Activated naive CD8-positive, alpha-beta T cell treated with anti-CD3 and anti-CD28 coated beads, Interleukin-2, amount 10 ng/mL, durations not matched to agents 7 days and 5 days (primary cell): ENCODE measurements at regions not wholly inside any gene's neighbourhood (a gene's known extent, or its start where the extent isn't known, plus 50 kb on each side); places are given as distances from the start of the nearest gene placed in this dataset.

ENCODE experiments used
- ATAC-seq: fragments of 150-1000 bp; cut with Tn5 transposase; one replicate; pipeline ENCODE4 v1.10.0; 2021; ENCODE audit warnings: low read depth, moderate library complexity
- POLR2A ChIA-PET: fragments of 350-600 bp; sonication (Branson Sonifier 250); formaldehyde crosslinking; loops from one replicate; lab custom pipeline; 2021; ENCODE audit warnings: antibody characterized with exemption; lab: Charles Lee
- DNase-seq: peaks from one replicate; pipeline ENCODE4 v3.0.0; 2021
- H3K27ac Mint-ChIP-seq: one replicate; pipeline ENCODE4 v1.8.0; 2022; ENCODE audit warnings: mild to moderate bottlenecking, mixed read lengths
- H3K27me3 Mint-ChIP-seq: one replicate; pipeline ENCODE4 v1.8.0; 2022; ENCODE audit warnings: mild to moderate bottlenecking, moderate library complexity, mixed read lengths
- H3K36me3 Mint-ChIP-seq: one replicate; pipeline ENCODE4 v1.8.0; 2021; ENCODE audit warnings: mild to moderate bottlenecking, mixed read lengths
- H3K4me1 Mint-ChIP-seq: one replicate; pipeline ENCODE4 v1.8.0; 2021; ENCODE audit warnings: mixed read lengths
- H3K4me3 Mint-ChIP-seq: one replicate; pipeline ENCODE4 v1.8.0; 2022; ENCODE audit warnings: mild to moderate bottlenecking, moderate library complexity, mixed read lengths
- H3K9me3 Mint-ChIP-seq: one replicate; pipeline ENCODE4 v1.8.0; 2021; ENCODE audit warnings: mixed read lengths

DNA sequence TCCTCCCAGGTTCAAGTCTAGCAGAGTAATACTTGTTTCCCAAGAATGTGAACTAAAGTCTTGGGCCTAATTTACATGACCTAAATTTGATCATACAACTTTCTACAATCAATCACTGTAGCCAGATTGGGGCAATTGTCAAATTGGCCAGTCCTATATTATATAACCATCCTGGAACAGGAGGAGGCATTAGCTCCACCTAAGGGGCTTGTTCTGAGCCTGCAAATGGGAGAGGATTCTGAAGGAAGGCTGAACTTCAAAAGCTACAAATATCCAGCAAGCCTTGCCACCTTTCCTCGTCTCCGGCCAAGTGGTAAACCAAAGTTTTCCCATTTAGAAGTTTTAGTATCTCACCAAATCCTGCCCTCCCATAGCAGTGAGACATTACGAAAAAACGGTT, 1289.6 kb upstream of the TENM3 start:
- H3K36me3 Mint-ChIP-seq, result no peaks in the 10 kb centered on the region
- no peak overlapping the region for H3K27ac Mint-ChIP-seq
- no peak overlapping the region for H3K4me3 Mint-ChIP-seq
- no peaks in the 10 kb centered on the region for H3K4me1 Mint-ChIP-seq
- ATAC-seq (no peak), DNase-seq (no peak)
- POLR2A ChIA-PET, result no interaction called here
- H3K27me3 Mint-ChIP-seq, result no peaks in the 10 kb centered on the region
- no peaks in the 10 kb centered on the region for H3K9me3 Mint-ChIP-seq

DNA sequence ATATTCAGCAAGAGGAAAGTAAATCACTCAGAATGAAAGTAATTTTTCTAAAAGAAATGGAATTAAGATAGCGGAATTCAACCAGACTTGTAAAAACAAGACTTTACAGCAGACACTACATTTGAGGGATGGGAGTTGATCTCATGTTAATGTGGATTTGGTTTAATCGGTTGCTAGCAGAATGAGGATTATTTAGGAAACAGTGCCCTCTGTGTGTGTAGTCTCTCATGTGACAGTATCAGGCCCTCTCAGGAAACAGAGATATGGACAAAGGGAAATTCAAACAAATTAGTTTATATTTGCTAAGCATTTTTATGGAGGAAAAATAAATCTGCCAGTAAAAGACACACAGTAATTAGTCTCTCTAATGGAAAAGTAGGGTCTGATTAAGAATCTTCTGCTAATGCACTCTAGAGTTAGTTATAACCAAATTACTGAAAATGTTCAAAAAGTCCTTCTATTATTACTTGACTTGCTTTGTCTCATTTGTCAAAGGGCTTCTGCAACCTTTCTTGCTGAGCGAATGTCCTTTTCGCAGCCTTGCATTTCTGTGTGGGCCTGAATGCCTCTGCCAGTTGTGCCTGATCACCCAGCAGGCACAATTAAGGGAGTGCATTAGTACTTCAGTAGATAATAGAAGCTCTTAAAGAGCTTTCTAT, 1282.3 kb upstream of the TENM3 start:
- no peaks in the 10 kb centered on the region for H3K4me1 Mint-ChIP-seq
- no peaks in the 10 kb centered on the region for H3K27me3 Mint-ChIP-seq
- H3K27ac Mint-ChIP-seq, result no peak overlapping the region
- H3K36me3 Mint-ChIP-seq, result no peaks in the 10 kb centered on the region
- no peak for DNase-seq
- peaks cover 1% of the 10 kb centered on the region for H3K9me3 Mint-ChIP-seq
- no peak overlapping the region for H3K4me3 Mint-ChIP-seq
- no peak for ATAC-seq
- POLR2A ChIA-PET, result no interaction called here

DNA sequence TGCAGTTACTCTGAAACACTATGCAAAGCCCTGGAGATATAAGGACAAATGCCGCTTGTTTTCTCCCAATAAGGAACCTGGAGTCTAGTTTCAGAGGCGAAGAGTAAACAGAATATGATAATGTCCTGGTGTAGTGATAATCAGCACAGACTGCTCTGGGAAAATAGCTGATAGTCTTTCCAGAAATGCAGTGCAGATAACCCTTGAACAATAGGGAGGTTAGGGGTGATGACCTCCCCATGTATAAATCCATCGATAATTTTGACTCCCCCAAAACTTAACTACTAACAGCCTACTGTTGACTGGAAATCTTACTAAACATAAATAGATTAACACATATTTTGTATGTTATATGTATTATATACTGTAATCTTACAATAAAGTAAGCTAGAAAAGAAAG, 1280.9 kb upstream of the TENM3 start:
- POLR2A ChIA-PET, result no interaction called here

DNA sequence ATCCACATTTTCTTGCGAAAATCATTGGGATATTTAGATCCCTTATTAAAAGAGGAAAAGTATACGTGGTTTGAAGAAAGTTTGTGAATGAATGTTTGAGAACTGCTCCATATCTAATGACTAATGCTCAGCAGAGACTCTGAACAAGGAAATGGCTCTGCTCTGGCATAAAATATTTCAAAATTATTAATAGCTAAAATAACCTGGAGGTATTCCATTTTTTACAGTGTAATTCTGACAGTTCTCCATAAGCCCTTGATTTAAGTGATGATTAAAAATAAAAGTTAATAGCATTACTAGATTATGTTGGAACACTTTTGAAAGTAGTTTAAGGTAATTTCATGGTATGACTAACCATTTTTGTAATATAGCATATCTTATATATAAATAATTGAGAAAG, 1276.9 kb upstream of the TENM3 start:
- no peak for ATAC-seq
- no peak for DNase-seq
- POLR2A ChIA-PET, result no interaction called here
- peaks cover 4% of the 10 kb centered on the region for H3K9me3 Mint-ChIP-seq
- no peaks in the 10 kb centered on the region for H3K27me3 Mint-ChIP-seq
- H3K36me3 Mint-ChIP-seq, result no peaks in the 10 kb centered on the region
- H3K4me3 Mint-ChIP-seq, result no peak overlapping the region
- no peak overlapping the region for H3K27ac Mint-ChIP-seq
- no peaks in the 10 kb centered on the region for H3K4me1 Mint-ChIP-seq

More for the DNA sequence above, 1280.9 kb upstream of the TENM3 start:
- no peak overlapping the region for H3K4me3 Mint-ChIP-seq
- H3K4me1 Mint-ChIP-seq, result no peaks in the 10 kb centered on the region
- ATAC-seq, result no peak
- H3K27me3 Mint-ChIP-seq, result no peaks in the 10 kb centered on the region
- DNase-seq, result no peak
- no peak overlapping the region for H3K27ac Mint-ChIP-seq
- no peaks in the 10 kb centered on the region for H3K36me3 Mint-ChIP-seq
- H3K9me3 Mint-ChIP-seq, result peaks cover 1% of the 10 kb centered on the region

DNA sequence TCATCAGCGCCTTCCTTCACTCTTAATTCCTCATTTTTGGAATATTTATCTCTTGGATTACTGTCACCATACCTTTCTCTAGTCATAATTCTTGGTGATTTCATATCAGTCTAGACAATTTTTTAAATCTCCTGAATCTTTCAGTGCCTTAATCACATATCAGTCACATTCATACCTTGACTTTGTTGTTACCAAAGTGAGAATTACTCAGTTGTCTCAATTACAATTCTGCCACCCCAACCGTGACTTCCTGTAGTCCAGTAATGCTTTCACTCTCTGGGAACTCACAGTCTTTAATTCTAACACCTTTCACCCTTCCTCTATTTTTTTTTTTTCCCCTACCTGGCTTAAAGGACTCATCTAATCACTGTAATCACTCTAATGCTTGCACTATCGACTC, 1275.3 kb upstream of the TENM3 start:
- no peak for DNase-seq
- no peak for ATAC-seq
- Mint-ChIP-seq H3K4me3 (no peak overlapping the region), H3K4me1 (no peaks in the 10 kb centered on the region), H3K9me3 (peaks cover 3% of the 10 kb centered on the region), H3K36me3 (no peaks in the 10 kb centered on the region), H3K27ac (no peak overlapping the region), H3K27me3 (no peaks in the 10 kb centered on the region)
- POLR2A ChIA-PET, result no interaction called here

DNA sequence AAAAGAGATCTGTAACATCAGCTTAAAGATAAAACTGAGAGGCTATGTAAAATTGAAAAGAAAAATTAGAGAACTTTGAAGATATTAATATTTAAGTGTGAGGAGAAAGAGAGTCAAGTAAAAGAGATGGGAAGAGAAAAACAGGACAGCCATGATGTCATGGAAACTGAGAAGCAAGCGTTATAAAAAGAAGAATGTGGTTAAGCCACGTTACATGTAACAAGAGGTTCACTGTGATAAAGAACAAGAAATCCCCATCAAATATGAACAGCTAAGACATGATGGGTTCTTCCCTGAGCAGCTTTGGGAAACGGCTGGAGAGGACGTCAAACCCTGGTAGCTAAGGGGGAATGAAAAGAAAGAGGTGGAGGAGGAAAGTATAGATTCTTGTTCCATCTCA, 1269.3 kb upstream of the TENM3 start:
- Mint-ChIP-seq H3K4me1 (no peaks in the 10 kb centered on the region), H3K4me3 (no peak overlapping the region), H3K9me3 (peaks cover 1% of the 10 kb centered on the region), H3K27me3 (no peaks in the 10 kb centered on the region), H3K27ac (no peak overlapping the region), H3K36me3 (no peaks in the 10 kb centered on the region)
- ATAC-seq (no peak), DNase-seq (no peak)
- POLR2A ChIA-PET, result no interaction called here

DNA sequence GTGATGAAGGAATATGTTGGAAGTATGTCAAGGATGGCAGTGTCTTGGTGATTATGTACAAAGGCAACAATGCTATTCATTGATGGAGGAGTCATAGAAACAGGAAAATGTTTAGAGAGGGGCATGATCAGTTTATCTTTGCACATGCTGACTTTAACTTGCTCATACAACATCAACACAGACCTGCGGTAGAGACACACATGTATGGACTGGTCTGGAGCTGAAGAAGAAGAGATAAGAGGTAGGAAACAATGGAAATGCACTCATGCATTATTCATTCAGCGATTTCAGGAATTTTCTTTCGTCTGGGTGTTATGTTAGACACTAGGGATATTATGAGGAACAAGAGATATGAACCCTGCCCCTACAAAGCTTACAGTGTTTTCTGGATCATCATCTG, 1252.3 kb upstream of the TENM3 start:
- ATAC-seq (no peak), DNase-seq (no peak)
- Mint-ChIP-seq H3K27me3 (no peaks in the 10 kb centered on the region), H3K9me3 (no peaks in the 10 kb centered on the region), H3K36me3 (no peaks in the 10 kb centered on the region), H3K27ac (no peak overlapping the region), H3K4me3 (no peak overlapping the region), H3K4me1 (no peaks in the 10 kb centered on the region)
- POLR2A ChIA-PET, result no interaction called here

DNA sequence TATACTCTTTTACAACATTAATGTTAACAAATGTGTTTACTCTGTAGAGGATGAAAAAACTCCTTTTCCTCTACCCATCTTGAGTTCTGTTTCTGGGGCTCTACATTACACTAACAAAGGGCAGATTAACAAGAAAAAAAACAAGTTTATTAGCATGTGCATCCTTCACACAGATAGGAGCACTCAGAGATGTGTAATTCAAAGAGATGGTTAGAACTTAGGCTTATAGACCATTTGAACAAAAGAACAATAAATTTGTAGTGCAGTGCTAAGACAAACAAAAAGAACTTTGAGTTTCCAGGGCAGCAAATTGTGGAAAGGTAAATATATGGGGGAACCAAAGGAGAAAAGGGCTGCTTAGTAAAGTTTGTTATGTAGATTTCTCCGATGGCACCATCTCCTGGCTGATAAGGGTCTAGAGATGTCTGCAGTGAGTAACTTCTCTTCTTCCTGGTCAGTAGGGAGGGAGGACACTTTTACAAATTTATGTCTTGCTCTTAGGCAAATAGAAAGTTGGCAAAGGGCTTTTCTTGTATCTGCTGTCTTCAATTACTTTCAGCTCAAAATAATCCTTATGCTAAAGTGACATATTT, 1249.9 kb upstream of the TENM3 start:
- POLR2A ChIA-PET, result no interaction called here
- Mint-ChIP-seq H3K9me3 (peaks cover 1% of the 10 kb centered on the region), H3K27ac (no peak overlapping the region), H3K36me3 (no peaks in the 10 kb centered on the region), H3K4me3 (no peak overlapping the region), H3K27me3 (no peaks in the 10 kb centered on the region), H3K4me1 (no peaks in the 10 kb centered on the region)
- no peak for ATAC-seq
- no peak for DNase-seq

DNA sequence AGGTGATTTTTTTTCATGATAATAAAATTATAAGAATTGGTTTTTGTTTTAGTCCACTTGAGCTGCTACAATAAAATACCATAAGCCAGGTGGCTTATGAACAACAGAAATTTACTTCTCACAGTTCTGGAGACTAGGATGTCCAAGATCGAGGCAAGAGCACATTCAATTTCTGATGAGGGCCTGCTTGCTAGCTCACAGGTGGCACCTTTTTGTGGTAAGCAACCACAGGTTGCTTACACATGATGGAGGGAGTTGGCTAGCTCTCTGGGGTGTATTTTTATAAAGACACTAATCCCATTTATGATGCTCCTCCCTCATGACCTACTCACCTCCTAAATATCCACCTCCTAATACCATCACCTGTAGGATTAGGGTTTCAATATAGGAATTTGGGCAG, 1248.5 kb upstream of the TENM3 start:
- no peak overlapping the region for H3K4me3 Mint-ChIP-seq
- peaks cover 1% of the 10 kb centered on the region for H3K9me3 Mint-ChIP-seq
- H3K27me3 Mint-ChIP-seq, result no peaks in the 10 kb centered on the region
- DNase-seq, result no peak
- no peaks in the 10 kb centered on the region for H3K36me3 Mint-ChIP-seq
- ATAC-seq, result no peak
- POLR2A ChIA-PET, result no interaction called here
- no peak overlapping the region for H3K27ac Mint-ChIP-seq
- H3K4me1 Mint-ChIP-seq, result no peaks in the 10 kb centered on the region

DNA sequence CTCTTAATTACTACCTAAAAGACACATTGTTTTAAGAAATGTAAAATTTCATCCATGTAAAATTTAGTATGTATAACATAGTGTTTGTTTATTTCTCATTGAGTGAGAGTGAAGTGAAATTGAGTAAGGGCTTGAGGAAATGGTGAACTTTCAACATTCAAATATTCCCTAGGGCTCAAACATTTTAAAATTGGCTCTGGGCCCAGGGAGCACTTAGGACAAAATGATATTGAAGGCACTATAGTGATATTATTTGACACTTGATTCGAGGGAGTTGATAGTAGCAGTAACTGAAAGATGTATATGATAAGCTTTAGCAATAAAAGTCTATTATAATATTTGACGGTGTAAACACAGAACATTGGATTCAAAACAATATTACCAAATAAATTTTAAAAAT, 1244.0 kb upstream of the TENM3 start:
- Mint-ChIP-seq H3K36me3 (no peaks in the 10 kb centered on the region), H3K4me3 (no peak overlapping the region), H3K4me1 (no peaks in the 10 kb centered on the region), H3K27ac (no peak overlapping the region), H3K27me3 (no peaks in the 10 kb centered on the region), H3K9me3 (peaks cover 3% of the 10 kb centered on the region)
- POLR2A ChIA-PET, result no interaction called here
- no peak for DNase-seq
- ATAC-seq, result no peak

DNA sequence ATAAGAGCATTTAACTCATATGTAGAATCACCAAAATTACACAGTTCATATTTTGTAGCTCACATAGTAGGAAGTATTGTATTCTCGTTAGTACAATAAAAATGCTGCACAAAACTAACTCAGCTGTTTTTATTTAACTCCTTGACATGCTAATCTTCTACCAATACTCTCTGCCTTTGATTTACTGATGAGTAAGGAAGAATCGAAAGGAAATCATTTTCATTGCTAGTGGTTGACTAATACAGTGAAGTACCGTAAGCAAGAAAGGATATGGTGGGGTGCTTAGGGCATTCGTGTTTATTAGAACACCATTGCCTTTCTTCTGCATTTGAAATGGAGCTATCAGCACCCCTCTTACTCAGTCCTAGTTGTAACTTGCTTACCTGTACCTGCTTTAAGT, 1239.1 kb upstream of the TENM3 start:
- no peak overlapping the region for H3K27ac Mint-ChIP-seq
- H3K4me1 Mint-ChIP-seq, result no peaks in the 10 kb centered on the region
- H3K36me3 Mint-ChIP-seq, result no peaks in the 10 kb centered on the region
- POLR2A ChIA-PET, result no interaction called here
- H3K9me3 Mint-ChIP-seq, result peaks cover 4% of the 10 kb centered on the region
- H3K27me3 Mint-ChIP-seq, result no peaks in the 10 kb centered on the region
- DNase-seq (no peak), ATAC-seq (no peak)
- H3K4me3 Mint-ChIP-seq, result no peak overlapping the region

DNA sequence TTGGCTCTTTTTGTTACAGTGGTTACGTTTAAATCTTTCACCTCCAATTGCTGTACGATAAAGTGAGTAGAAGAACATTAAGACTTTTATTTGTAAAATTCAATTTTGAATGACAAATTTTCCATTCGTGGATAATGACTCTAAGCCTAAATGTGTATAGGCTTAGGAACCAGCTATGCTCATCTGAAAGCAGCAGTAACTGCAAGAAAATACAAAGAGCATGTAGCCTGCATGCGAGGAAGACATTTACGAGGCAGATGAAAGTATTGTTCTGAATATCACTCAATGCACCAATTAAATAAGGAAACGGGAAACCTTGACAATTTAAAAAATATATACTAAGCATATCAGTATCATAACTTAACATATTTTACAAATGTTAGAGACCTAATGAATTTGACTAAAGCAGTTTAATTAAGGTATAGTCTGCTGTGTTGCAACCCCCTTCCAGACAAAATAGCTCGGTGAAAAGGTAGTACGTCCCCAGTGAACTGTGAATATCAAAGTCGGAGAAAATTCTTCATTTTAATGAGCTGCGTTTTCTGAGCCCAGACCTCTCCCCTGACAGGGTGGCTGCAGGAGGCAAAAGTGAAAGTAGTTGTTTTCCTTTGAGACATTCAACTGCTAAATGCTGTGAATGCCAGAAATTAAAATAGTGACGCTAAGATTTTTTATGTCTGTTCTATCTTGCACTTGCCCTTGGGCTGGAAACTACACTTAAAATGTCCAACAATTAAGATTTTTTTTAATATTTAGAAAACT, 1236.5 kb upstream of the TENM3 start:
- no peaks in the 10 kb centered on the region for H3K36me3 Mint-ChIP-seq
- H3K27ac Mint-ChIP-seq, result no peak overlapping the region
- DNase-seq (no peak), ATAC-seq (no peak)
- H3K27me3 Mint-ChIP-seq, result no peaks in the 10 kb centered on the region
- no peak overlapping the region for H3K4me3 Mint-ChIP-seq
- POLR2A ChIA-PET, result no interaction called here
- peaks cover 7% of the 10 kb centered on the region for H3K9me3 Mint-ChIP-seq
- H3K4me1 Mint-ChIP-seq, result no peaks in the 10 kb centered on the region

DNA sequence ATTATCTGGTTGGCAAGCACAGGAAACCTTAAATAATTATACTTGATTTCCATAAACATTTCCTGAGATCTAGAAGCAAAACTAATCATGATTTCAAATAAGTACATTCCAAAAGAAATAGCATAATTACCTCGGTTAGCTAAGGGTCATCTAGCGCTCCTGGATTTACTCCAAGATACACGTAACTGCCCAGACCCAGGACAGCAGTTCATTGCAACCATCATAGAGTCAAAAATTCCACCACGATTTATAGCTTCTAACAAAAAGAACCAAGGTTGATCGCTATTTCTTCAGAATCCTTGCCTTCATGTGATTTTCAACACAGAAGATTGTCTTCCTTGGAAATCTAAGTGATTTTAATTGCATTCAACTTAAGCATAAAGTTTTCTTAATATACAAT, 1235.5 kb upstream of the TENM3 start:
- POLR2A ChIA-PET, result no interaction called here
- no peak overlapping the region for H3K27ac Mint-ChIP-seq
- no peak for DNase-seq
- no peaks in the 10 kb centered on the region for H3K27me3 Mint-ChIP-seq
- no peak for ATAC-seq
- peaks cover 8% of the 10 kb centered on the region for H3K9me3 Mint-ChIP-seq
- no peaks in the 10 kb centered on the region for H3K4me1 Mint-ChIP-seq
- no peak overlapping the region for H3K4me3 Mint-ChIP-seq
- no peaks in the 10 kb centered on the region for H3K36me3 Mint-ChIP-seq

DNA sequence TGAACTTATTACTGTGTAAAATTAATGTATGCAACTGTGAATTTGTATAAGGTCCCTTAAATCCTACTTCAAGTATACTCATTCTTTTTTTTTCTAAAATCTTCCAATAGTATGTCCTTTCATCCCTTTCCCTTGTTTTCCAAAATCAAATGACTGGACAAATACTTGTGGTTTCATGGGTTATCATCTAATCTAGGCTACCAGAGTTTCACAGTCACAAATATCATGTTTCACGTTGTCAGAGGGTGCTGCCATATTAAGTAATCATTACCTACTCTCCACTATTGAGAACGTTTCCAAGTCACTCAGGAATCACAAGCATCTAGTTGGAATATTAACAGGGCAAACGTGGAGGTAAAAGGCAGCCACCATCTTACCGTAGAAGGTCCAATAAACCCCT, 1235.0 kb upstream of the TENM3 start:
- POLR2A ChIA-PET, result no interaction called here
- Mint-ChIP-seq H3K4me3 (no peak overlapping the region), H3K9me3 (peaks cover 7% of the 10 kb centered on the region), H3K36me3 (no peaks in the 10 kb centered on the region), H3K4me1 (no peaks in the 10 kb centered on the region), H3K27ac (no peak overlapping the region), H3K27me3 (no peaks in the 10 kb centered on the region)
- DNase-seq, result no peak
- ATAC-seq, result no peak
